GM18907 (cell line): ENCODE measurements at regions not wholly inside any gene's neighbourhood (a gene's known extent, or its start where the extent isn't known, plus 50 kb on each side); places are given as distances from the start of the nearest gene placed in this dataset.
A peak's percentile ranks its signal among the peaks of the same experiment; 100 is the strongest.

Experiments
- ATAC-seq: cut with Tn5 transposase; IDR thresholded peaks from one replicate; pipeline ENCODE4 v1.9.1; 2021; ENCODE audit warnings: mild to moderate bottlenecking, moderate library complexity; ENCODE audit not compliant: unreplicated experiment

DNA sequence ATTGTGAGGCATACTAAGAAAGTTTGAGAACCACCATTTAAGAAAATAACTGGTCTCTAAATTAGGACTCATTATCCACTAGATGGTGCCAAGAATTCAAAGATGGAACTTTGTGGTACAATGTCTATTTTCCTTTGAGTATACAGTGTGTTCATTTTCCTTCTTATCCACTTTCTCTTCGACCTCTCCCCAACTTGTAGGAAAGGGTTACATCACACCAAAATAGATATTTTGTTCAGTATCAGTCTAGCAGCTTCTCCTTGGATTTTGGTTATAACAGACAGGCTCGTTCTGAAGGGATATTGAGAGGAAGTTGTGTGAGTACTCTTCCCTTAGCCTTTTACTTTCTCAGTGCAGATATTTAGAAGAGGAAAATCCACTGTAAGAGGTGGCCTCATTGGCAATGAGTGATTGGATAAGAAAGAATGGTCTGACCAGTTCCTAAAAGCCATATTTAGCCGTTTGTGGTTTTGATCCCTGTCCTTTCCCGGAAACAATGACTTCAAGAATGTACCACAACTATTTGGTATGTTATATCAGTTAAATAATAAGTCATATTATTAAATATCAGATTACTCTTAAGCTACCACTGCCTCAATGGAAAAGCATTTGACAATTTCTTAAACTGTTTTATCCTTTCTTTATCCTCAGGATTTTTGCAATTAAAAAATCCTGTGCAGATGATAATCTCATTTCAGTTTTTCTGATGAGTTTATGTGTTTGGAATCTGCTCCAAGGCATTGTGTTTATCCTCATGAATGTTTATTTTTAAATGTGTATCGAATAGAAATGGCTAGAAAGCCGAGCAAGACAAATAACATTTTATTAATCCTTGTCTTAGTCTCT is 69.0 kb upstream of the GRAMD2B start:
- ATAC-seq, result peak; percentile 30

DNA sequence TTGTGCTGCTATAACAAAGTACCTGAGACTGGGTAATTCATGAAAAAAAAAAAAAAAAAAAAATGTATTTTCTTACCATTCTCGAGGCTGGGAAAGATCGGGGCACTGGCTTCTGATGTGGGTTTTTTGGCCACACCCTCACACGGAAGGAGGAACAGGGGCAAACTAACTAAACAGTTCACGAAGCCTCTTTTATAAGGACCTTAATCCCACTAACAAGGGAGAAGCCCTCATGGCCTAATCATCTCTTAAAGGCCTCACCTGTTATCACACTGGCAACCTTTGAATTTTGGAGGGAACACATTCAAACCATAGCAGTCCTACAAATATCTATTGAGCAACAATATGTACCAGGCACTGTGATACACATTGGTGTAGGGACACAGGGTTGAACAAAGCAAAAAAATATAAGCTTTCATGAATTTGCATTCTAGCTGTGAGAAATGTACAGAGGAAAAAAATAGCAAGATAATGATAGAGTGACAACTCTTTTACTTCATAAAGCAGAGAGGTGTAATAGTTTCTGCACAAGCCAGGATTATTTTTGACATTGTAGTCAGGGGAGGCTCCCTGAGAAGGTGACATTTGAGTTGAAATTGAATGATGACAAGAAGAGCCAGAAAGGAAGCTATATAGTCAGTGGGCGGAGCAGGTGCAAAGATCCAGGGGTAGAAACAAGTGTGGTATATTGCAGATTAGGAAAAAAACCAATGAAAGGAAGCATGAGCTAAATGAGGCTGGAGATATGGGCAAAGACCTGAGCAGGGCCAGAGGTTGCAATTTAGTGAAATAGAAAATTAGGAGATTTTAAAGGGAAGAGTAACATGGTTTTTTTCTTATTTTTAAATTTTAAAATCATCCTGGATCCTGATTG is 68.1 kb upstream of the GRAMD2B start:
- ATAC-seq, result no peak

DNA sequence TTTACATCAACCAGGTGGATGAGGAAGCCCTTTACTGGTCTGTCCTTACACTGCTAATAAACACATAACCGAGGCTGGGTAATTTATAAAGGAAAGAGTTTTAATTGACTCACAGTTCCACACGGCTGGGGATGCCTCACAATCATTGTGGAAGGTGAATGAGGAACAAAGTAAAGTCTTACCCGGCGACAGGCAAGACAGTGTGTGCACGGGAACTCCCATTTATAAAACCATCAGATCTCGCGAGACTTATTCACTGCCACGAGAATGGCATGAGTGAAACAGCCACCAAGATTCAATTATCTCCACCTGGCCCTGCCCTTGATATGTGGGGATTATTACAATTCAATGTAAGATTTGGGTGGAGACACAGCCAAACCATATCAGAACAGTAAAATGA is 67.3 kb upstream of the GRAMD2B start:
- ATAC-seq, result peak; percentile 23

DNA sequence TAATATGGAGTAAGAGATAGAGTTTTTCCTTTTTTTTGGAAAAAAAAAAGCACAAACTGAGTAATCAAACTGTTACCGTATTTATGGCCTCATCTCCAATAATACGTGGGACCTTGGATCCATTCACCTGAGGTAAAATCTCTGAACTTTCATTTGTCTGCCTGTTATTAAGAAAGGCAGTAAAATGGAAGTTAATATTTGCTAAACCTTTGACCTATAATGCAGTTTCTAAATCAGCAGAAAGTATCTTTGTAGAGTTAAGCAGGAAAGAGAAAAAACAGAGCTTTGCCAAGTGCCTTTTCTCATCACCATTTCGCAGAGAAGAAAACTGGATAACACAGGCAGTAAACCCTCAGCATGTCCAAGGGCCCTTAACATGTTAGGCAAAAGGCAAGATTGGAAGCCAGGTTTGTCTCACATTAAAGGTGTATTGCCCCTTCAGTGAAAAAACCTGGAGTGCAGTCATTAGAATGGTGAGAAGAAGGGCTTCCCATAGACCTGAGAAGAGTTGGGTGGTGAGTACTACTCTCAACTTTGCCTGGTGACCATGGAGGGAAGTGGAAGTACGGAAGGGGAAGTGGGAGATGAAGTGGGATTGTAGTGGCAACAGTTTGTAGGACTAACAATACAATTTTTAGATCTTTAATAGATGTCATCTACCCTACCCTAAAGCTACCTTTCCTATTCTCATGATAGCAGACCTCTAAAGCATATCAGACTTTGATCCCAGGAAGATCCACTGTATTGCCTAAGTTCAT is 65.4 kb upstream of the GRAMD2B start:
- ATAC-seq, result no peak

DNA sequence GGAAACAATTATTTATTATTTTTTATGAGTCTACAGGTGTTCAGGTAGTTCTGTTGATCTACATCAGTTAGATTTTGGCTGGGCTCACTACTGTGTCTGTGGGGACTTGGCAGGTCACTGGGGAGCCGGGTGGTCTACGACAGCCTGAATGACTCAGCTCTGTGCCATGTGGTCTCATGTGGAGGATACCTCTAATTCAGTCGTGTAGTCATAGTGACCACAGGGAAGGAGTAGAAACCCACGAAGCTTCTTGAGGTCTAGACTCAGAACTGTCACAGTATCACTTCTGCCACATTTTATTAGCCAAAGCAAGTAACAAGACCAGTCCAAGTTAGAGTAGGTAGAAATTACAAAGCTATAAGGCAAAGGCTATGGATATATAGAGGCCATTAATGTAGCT is 64.7 kb upstream of the GRAMD2B start:
- peak; percentile 93 for ATAC-seq

DNA sequence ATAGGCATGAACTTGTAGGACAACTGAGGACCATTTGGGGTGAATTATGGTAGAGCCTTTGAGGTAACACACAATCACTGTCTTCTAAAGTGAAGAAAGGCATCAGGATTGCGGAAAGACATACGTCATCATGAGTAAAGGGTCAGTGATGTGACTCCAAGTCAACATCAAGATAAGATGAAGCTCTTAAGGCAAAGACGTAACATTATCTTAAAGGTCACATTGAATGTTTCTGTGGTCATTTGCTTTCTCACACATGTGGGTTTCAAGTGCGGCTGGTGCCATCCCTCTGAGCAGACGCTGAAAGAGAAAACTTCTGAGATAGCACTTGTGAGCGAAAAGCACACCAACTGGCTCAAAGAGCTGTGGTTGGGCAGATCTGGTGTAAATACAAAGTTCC is 63.3 kb upstream of the GRAMD2B start:
- peak; percentile 37 for ATAC-seq

DNA sequence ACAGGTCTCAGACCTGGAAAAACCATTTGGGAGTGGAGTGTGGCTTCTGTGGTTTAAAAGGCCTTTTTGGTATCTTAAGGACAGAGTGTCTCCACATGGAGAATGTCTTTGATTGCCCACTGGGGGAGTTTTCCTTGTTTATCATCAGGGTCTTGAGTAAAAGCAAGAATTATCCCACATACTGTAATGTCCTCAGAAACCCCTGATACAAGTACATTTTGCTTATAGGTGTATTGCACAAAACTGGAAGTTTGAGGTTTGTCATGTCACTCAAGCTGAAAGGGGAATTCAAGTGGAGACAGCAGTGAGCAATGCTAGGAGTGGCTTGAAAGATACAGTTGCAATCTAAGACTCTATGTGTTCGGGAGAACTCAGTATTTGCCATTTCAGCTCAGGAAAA is 62.7 kb upstream of the GRAMD2B start:
- ATAC-seq, result no peak

DNA sequence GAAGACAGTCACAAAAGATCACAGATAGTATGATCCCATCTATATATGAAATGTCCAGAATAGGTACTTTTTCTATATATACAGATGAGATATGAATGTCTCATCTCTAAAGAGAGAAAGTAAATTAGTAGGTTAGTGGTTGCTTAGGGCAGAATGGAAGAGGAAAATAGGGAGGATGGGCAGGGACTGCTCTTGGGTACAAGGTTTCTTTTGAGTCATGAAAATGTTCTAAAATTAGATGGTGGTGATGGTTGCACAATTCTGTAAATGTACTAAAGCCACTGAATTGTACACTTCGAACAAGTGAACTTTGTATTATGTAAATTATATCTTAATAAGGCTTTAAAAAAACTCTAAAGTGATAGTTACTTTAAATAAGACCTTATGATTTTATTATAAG is 59.6 kb upstream of the GRAMD2B start:
- ATAC-seq, result peak; percentile 29

DNA sequence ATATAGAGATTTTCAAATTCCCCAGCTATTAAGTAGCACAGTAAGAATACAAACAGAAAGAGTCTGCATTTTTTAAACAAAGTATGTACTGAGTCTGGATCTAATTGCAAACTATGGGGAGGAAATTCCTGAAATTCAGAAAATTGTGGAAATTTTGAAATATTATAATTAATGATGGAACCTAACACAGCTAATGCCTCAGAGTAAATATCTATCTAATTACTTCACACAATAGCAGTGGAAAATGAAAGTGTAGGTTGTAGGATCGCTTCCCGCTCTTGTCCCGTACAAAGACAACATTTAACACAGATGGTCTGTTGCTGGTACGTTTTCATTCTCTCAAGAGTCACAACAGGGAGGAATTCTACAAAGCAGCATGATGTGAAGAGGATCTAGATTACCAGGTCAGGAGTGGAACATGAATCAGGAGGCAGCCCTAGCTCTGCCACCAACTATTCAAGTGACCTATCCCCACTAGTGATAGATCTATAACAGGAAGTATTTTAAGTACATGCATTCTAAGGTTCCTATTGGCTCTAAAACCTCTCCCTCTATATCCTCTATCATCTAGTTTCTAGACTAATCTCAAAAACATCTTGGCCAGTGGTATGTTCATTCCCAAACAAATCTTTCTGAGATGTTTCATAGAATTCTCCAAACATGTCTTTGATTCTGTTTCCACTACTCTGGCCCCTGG is 58.9 kb upstream of the GRAMD2B start:
- ATAC-seq, result no peak

DNA sequence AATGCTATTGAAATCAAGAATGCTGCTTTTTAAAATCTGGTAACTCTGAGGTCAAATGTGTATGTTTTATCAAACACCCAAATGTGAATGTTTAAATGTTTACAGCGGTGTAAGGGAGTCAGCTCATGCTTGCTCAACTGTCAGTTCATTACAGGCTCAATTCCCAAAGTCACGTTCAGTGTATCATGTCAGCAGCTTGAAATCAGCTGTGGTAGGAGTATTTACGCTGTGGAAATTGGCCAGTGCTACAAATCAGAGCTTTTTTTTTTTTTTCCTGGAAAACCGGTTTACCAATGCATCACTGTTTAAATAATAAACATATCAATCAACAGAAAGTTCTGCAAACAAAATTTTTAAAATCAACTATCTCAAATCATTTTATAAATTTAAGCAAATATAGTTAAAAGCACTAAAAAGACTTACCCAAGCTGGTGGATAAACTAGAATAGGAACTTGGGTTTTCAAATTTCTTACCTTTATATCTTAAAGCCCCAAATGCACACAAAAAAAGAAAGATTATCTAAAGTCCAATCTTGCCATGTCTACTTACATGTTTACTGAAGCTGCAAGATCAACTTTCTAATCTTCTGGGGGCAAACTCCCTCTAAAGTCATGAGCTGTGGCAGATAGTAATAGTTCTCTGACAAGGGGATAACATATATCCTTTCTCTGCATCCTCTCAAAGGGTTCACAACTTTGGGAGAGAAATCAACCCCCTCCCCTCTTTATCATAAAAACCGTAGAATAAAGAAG is 57.6 kb upstream of the GRAMD2B start:
- no peak for ATAC-seq

DNA sequence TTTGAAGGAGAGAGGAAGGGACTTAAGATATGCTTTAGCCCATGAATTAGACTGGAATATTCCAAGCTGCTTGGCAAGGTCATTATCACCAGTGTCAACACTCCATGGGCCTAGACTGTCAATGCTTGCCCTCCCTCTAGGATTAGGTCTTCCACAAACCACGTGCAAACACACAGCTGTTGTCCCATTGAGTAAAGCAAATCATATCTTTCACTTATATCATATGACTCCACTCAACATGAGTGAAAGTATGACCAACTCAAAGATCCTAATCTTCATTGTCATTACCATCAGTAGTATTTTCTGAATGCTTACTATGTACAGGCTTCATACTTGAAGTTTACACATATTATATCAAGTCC is 57.0 kb upstream of the GRAMD2B start:
- ATAC-seq, result no peak

DNA sequence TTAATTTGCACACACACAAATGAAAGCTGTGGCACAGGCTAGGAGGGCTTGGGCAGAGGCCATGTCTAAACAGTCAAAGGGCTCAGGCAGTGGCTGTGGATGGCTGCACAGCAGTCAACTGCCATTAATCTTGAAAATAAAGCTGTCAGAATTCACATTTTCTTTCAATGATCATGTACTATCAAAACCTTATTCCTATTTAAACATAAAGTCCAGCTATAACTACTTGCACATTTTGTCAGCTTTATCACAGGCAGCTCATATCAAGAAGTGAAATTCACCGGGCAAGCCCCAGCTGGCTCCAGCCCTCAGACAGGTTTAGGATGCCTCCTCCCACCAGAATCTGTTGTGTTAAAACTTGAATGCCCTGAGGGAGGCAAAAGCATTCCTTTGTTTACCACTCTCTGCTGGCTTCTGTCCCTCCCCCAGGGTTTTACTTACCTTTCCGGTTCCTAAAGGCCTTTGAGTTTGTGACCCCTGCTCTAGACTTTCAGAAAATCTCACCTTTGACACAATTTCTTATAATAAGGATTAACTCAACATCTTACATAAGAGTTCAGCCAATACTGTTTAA is 54.9 kb upstream of the GRAMD2B start:
- ATAC-seq, result peak; percentile 43

DNA sequence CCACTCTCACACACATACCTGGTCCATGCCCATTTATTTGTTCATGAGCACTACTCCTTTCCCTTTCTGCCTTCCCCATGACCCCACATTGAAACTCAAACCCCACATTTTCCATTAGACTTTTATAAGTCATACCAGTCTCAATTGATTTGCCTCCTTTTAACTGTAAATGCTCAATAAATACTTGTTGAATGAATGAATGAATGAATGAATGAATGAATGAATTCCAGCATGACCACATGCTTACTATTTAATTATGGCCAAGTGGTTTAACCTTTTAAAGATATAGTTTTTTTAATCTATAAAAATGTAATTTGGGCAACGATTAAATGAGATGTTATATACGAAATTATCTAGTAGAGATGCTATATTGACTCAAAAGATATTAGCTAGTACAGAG is 54.1 kb upstream of the GRAMD2B start:
- no peak for ATAC-seq

DNA sequence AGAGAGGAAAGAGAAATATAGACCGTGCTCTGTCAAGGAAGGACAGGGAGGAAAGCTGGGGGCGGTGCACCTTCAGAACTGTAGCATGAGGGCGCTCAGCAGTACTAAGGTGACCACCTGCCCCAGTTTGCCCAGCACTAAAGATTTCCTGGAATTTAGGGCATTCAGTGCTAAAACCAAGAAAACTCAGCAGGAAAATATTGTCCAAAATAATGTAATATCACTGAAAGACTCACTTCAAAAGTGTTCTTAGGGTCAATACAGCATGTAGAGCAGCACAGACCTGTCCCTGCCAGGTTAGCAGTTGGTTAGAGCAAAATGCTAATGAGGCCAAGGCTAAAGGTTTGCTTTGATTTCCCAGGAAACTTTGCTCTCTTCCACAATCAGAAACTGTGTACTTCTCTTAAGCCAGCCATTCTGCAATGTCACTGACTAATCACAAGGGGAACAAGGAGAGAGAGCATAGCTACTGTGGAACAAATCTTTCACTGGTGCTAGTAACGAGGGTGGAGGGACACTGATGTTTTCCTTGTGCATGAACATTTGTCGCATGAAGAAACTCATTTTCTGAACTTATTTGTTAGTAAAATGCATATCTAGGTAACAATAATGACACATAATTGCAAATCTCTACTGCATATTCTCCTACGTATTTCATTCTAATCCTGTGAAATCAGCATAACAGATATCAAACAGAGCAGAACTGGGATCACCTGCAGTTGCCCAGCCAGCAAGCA is 53.0 kb upstream of the GRAMD2B start:
- no peak for ATAC-seq

DNA sequence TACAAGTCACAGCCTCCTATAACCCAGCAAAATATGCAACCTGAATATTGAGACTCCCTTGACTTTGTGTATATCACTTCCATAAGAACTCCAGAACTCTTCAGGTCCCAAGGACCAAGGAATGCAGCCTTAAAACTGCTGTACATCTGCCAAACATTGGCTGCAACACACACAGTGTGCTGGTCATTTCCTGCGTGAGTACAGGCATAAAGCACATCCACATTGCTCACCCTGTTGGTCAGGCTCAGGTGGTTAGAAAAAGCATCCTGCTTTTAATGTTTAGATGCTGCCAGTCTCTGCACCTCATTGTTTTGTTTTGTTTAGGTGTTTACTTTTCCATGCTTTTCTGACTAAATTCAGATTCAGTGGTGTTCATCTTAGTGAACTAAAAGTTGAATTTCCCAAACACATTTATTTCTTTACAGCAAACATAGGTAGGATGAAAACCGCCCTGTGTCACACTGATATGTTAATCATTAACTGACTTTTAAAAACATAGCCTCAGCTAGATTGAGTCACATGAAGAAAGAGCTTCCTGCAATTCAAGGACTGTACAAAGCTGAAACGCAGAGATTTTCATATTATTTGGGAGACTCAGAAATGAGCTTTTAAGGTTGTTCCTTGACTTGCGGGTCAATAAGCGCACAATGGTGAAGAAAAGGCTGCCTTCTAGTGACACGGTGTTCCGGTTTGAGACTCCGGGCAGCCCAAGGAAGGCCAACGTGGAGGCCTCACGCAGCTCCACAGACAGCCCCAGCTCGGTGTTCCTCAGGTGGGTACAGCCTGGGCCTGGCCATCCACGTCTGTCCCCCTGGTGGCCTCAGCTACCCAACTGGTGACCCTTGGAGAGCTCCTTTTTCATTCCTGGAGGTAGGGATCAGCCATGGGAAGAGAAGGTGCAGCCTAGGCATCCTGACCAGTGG is 52.2 kb upstream of the GRAMD2B start:
- peak; percentile 61 for ATAC-seq

DNA sequence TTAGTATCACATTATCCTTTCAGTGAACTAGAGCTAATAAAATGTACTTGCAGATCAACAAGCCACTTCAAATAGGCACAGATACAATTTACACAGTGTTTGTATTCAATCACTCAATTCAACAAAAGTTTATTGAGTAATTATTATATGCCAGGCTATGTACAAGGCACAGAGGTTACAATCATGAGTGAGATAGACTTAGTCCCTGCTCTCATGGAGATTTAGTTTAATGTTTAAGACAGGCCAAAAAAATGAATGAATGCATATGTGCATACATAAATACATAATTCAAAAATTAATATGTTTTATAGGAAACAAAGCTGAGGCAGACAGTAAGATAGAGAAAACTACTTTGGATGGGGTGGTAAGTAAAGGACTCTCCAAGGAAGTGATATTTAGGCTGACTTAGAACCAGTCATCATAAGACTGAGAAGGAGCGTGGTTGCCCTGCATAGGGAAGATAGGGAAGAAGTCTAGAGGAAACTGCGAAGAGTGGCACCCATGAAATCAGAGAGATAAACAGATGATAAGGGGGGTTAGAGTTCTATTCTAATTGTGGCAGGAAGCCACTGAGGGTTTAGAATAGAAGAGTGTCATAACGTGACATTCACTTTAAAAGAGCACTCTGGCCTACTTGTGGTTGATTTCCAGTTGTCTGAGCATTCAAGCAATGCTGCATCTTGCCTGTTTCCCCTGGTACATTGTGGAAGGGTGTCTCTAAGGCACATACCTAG is 49.7 kb upstream of the GRAMD2B start:
- no peak for ATAC-seq
